Esophagus muscularis mucosa (tissue), 4 donors: ENCODE measurements at regions not wholly inside any gene's neighbourhood (a gene's known extent, or its start where the extent isn't known, plus 50 kb on each side); places are given as distances from the start of the nearest gene placed in this dataset.

Source experiments
- DNase-seq: peaks from one replicate; pipeline ENCODE4 v3.0.0-alpha.2; 2017; ENCODE audit errors: extremely low spot score
- H3K27ac ChIP-seq, 4 donors: fragments of 200-600 bp; sonication (generic); replicated peaks in 1 of 4; 1 replicate in 3 of 4; 2 replicates in 1 of 4; pipeline ENCODE4 v1.5.1; 2016 to 2019; ENCODE audit warnings: mild to moderate bottlenecking in 1 of 4
- H3K27me3 ChIP-seq, 4 donors: fragments of 200-600 bp; sonication (generic); one replicate each; pipeline versions ENCODE4 v1.5.1 to v1.6.0; 2016 to 2019
- H3K36me3 ChIP-seq, 4 donors: fragments of 200-600 bp; sonication (generic); one replicate each; pipeline ENCODE4 v1.5.1; 2016 to 2019
- H3K4me1 ChIP-seq, 4 donors: fragments of 200-600 bp; sonication (generic); one replicate each; pipeline ENCODE4 v1.5.1; 2016 to 2019
- H3K4me3 ChIP-seq, 4 donors: fragments of 200-600 bp; sonication (generic); 1 replicate in 2 of 4; 2 replicates in 2 of 4; pipeline ENCODE4 v1.5.1; 2016 to 2019; ENCODE audit warnings: mild to moderate bottlenecking in 4 of 4, moderate library complexity in 1 of 4
- H3K9me3 ChIP-seq, 4 donors: fragments of 200-600 bp; sonication (generic); 1 replicate in 3 of 4; 2 replicates in 1 of 4; pipeline ENCODE4 v1.5.1; 2016 to 2019
- EP300 ChIP-seq: sonication (generic); formaldehyde crosslinking; IDR thresholded peaks from one replicate; pipeline ENCODE4 v1.6.1; 2017; ENCODE audit warnings: antibody characterized with exemption
- POLR2A ChIP-seq: fragments of 450-650 bp; IDR thresholded peaks from one replicate; pipeline ENCODE4 v1.6.1; 2017; ENCODE audit warnings: antibody characterized with exemption, moderate library complexity, mild to moderate bottlenecking, low read depth
- POLR2AphosphoS5 ChIP-seq, 2 donors: sonication (generic); formaldehyde crosslinking; IDR thresholded peaks; one replicate each; pipeline ENCODE4 v1.6.1; 2017; ENCODE audit warnings: antibody characterized with exemption in 2 of 2
- WGBS: methylation state at CpG from one replicate; pipeline ENCODE4 v1.1.5; 2018; 5-methylcytosine and 5-hydroxymethylcytosine counted together
- intact Hi-C: fragments of 100-400 bp; cut with DNase I; formaldehyde crosslinking; loops from one replicate; pipeline ENCODE4 v1.15.1; 2023
- TF ChIP-seq, protein P1 (sequence below), 3 experiments: fragments of 200-600 bp in 2 of 3; fragments of 450-650 bp in 1 of 3; sonication (generic) in 2 of 3; IDR thresholded peaks; one replicate each; pipeline ENCODE4 v1.5.1; 2017 to 2019; ENCODE audit warnings: antibody characterized with exemption in 3 of 3, mild to moderate bottlenecking in 2 of 3, moderate library complexity in 1 of 3

DNA sequence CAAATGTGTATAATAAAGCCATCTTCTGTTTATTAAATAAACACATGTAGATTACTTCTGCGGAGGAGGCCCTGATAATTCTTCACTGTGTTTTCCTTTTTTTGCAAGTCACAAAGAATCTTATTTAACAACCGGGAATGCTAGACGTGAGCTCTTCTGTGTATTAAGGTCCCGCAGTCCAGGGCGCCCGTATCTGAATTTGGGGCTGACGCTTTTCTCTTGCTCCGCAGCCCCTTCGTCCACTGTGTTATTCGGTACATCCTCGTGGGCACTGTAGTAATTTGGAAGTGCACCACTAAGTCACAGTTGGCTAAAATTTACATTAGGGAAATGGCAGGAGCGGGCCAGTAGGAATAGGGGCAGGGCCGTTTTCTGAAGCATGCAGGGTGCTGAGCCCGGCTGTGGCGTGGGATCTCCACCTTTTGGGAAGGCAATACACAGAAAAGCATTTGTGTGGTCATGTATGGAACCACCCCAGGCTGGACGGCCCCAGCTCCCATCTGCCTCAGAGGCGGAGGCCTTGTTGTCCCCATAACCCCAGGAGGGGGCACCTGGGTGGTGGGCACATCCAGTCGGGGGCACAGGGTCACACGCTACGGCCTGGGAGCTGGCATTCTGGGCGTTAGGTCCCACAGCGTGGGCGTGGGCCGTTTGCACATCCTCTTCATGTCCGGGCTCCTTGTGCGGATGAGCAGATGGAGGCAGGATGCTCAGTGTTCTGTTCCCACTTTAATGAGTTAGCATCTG, 258.7 kb upstream of the IRX4 start:
- Histone ChIP-seq H3K27ac (no peak overlapping the region), H3K36me3 (no peaks in the 10 kb centered on the region), H3K4me1 (no peaks in the 10 kb centered on the region), H3K9me3 (peaks cover 0 to 16% (median 3%) of the 10 kb centered on the region in 4 donors), H3K4me3 (no peak overlapping the region), H3K27me3 (peaks cover 0 to 60% (median 0%) of the 10 kb centered on the region in 4 donors)
- intact Hi-C loops = no loop called here
- 84% methylated on average over 20 of the region's 26 CpGs for WGBS
- no peak for DNase-seq
- TF ChIP-seq EP300 (no peak), POLR2AphosphoS5 (IDR thresholded peaks at IDR 0.05) (no peak), POLR2A (no peak)
- TF ChIP-seq, protein P1, sequence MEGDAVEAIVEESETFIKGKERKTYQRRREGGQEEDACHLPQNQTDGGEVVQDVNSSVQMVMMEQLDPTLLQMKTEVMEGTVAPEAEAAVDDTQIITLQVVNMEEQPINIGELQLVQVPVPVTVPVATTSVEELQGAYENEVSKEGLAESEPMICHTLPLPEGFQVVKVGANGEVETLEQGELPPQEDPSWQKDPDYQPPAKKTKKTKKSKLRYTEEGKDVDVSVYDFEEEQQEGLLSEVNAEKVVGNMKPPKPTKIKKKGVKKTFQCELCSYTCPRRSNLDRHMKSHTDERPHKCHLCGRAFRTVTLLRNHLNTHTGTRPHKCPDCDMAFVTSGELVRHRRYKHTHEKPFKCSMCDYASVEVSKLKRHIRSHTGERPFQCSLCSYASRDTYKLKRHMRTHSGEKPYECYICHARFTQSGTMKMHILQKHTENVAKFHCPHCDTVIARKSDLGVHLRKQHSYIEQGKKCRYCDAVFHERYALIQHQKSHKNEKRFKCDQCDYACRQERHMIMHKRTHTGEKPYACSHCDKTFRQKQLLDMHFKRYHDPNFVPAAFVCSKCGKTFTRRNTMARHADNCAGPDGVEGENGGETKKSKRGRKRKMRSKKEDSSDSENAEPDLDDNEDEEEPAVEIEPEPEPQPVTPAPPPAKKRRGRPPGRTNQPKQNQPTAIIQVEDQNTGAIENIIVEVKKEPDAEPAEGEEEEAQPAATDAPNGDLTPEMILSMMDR (IDR thresholded peaks at IDR 0.05) = no peak

DNA sequence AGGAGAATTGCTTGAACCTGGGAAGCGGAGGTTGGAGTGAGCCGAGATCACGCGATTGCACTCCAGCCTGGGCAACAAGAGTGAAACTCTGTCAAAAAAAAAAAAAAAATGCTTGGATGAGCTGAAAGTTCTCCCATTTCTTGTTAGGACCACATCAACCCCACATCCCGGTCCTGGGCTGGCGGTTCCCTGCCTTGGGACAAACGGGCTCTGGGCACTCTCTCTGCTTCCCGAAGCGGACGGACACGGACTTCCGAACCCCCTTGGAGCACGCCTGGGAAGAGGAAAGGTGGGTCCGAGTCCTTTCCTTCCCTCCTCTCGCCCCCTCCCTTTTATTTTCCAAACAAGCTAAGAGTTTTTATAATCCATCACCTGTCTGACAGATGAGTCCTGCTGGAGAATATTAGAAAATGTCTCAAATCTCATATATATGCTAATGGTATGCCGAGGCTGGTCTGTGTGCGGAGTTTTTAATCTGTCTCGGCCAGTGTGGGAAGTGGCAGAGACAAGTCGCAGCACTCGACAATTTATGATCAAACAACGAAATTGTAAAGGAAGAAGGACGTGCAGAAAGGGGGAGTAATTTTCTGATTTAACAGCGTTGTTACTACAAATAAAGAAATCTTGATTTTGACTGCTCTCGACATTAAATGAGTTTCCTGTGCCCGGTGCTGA, 257.9 kb upstream of the IRX4 start:
- H3K27ac ChIP-seq = no peak overlapping the region

DNA sequence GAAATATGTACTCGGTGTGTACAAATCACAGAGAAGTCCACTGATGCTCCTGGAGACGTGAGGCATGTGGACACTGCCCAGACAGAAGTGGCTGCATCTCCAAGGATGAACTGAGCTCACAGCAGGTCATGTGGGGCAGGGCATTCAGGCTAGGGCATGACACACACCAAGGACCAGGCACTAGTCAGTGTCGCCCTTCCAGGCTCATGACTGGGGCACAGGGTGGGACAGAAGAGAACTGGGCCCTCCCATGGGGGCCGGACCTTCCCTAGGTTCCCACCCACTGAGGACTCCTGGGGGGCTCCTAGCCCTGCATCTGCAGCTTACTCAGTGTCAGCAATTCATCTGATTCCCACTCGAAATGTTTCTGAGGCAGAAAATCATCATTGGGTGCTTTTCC, 256.8 kb upstream of the IRX4 start:
- Histone ChIP-seq H3K4me3 (no peak overlapping the region), H3K4me1 (no peaks in the 10 kb centered on the region), H3K27me3 (peaks cover 0 to 68% (median 0%) of the 10 kb centered on the region in 4 donors), H3K36me3 (no peaks in the 10 kb centered on the region), H3K9me3 (peaks cover 0 to 9% (median 3%) of the 10 kb centered on the region in 4 donors), H3K27ac (no peak overlapping the region)
- no peak for TF ChIP-seq EP300
- TF ChIP-seq POLR2A = no peak
- TF ChIP-seq, protein P1 (IDR thresholded peaks at IDR 0.05) = no peak
- TF ChIP-seq POLR2AphosphoS5 (IDR thresholded peaks at IDR 0.05) = no peak
- WGBS = 85% methylated on average over 4 of the region's 5 CpGs
- intact Hi-C loops = no loop called here
- no peak for DNase-seq

More for the DNA sequence above, 257.9 kb upstream of the IRX4 start:
- H3K4me1 ChIP-seq = no peaks in the 10 kb centered on the region
- WGBS = 76% methylated on average over 25 of the region's 25 CpGs
- no peak overlapping the region for H3K4me3 ChIP-seq
- peaks cover 0 to 16% (median 3%) of the 10 kb centered on the region in 4 donors for H3K9me3 ChIP-seq
- H3K27me3 ChIP-seq = peaks cover 0 to 66% (median 0%) of the 10 kb centered on the region in 4 donors
- no peaks in the 10 kb centered on the region for H3K36me3 ChIP-seq
- intact Hi-C loops = no loop called here
- DNase-seq = no peak
- TF ChIP-seq POLR2AphosphoS5 (IDR thresholded peaks at IDR 0.05) (no peak), POLR2A (no peak), EP300 (no peak)

DNA sequence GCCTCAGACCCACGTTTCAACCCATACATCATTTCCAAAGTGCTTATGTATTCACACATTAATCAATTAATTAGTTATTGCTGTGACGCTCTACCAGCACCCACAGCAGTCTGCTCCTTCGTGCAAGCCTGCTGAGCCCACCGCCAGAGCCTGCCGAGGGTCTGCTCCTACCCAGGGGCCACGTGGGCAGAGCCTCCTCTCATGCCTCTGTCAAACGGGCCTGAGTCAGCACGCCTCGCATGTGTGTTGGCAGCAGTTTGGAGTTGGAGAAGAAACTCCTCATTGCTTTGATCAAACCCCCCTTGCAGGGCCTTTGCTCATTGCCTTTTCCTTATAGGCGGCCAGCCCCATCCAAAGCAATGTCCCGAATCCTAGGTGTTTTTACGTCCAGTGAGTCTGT, 256.2 kb upstream of the IRX4 start:
- Histone ChIP-seq H3K27me3 (peaks cover 0 to 68% (median 0%) of the 10 kb centered on the region in 4 donors), H3K4me1 (no peaks in the 10 kb centered on the region), H3K36me3 (no peaks in the 10 kb centered on the region), H3K27ac (no peak overlapping the region), H3K4me3 (no peak overlapping the region), H3K9me3 (peaks cover 0 to 3% (median under 1%) of the 10 kb centered on the region in 4 donors)
- WGBS = 76% methylated on average over 12 of the region's 12 CpGs
- intact Hi-C loops = no loop called here
- no peak for DNase-seq
- no peak for TF ChIP-seq EP300
- no peak for TF ChIP-seq POLR2A
- TF ChIP-seq, protein P1 (IDR thresholded peaks at IDR 0.05) = no peak
- no peak for TF ChIP-seq POLR2AphosphoS5 (IDR thresholded peaks at IDR 0.05)

DNA sequence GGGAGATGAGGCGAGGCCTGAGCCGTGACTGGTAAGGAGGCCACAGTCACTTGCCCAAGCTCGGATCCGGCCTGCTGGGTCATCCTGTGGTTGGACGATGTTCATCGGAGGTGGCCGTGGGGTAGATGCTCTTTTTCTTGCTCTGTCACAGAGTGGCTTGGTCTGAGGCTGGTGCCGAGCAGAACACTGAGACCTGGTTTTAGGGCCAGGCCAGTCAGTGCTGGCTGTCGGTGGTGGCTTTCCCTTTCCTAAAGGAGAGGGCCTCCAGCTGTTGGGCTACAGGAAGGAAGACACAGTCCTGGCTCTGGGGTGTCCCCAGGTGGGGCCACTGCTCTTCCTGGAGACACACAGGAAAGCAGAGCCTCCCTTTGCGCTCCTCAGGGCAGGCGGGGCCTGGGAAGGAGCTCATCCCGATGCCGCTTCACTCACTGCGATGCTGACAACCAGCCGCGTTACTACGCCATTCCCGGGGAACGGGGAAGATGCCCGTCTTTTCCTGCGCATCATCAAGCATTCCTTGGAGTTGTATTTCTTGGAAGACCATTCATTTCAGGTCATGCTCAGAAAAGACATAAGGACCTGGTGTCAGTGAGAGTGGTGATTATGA, 254.8 kb upstream of the IRX4 start:
- Histone ChIP-seq H3K9me3 (no peaks in the 10 kb centered on the region), H3K27me3 (peaks cover 0 to 68% (median 0%) of the 10 kb centered on the region in 4 donors), H3K4me3 (no peak overlapping the region), H3K36me3 (no peaks in the 10 kb centered on the region), H3K27ac (no peak overlapping the region), H3K4me1 (no peaks in the 10 kb centered on the region)
- intact Hi-C loops = no loop called here
- 91% methylated on average over 19 of the region's 21 CpGs for WGBS
- TF ChIP-seq POLR2AphosphoS5 (IDR thresholded peaks at IDR 0.05) = no peak
- TF ChIP-seq EP300 = no peak
- TF ChIP-seq, protein P1 (IDR thresholded peaks at IDR 0.05) = no peak
- no peak for TF ChIP-seq POLR2A
- DNase-seq = no peak
